HEK293 (cell line): ENCODE measurements at regions not wholly inside any gene's neighbourhood (a gene's known extent, or its start where the extent isn't known, plus 50 kb on each side); places are given as distances from the start of the nearest gene placed in this dataset.

Source experiments
- HOXA7 ChIP-seq: sonication (generic); formaldehyde crosslinking; IDR thresholded peaks from 2 replicates; pipeline ENCODE4 v1.8.1; 2022; ENCODE audit warnings: missing genetic modification reagents, borderline replicate concordance
- OSR2 ChIP-seq: fragments of 450-650 bp; formaldehyde crosslinking; IDR thresholded peaks from 2 replicates; pipeline ENCODE4 v1.5.1; 2016; ENCODE audit warnings: missing biosample characterization, missing genetic modification characterization
- REST ChIP-seq: fragments of 450-650 bp; formaldehyde crosslinking; IDR thresholded peaks from 2 replicates; pipeline ENCODE4 v1.5.1; 2016; ENCODE audit warnings: missing biosample characterization, missing genetic modification characterization
- YY1 ChIP-seq: fragments of 450-650 bp; formaldehyde crosslinking; IDR thresholded peaks from 2 replicates; pipeline ENCODE4 v1.5.1; 2018; ENCODE audit warnings: missing biosample characterization, missing genetic modification characterization
- ZBTB6 ChIP-seq: fragments of 450-650 bp; formaldehyde crosslinking; IDR thresholded peaks from 2 replicates; pipeline ENCODE4 v1.5.1; 2017; ENCODE audit warnings: missing biosample characterization, missing genetic modification characterization
- ZNF121 ChIP-seq: fragments of 450-650 bp; formaldehyde crosslinking; IDR thresholded peaks from 2 replicates; pipeline ENCODE4 v1.5.1; 2016; ENCODE audit warnings: missing biosample characterization, missing genetic modification characterization
- ZNF280C ChIP-seq: fragments of 450-650 bp; formaldehyde crosslinking; IDR thresholded peaks from 2 replicates; pipeline ENCODE4 v1.5.1; 2016; ENCODE audit warnings: missing biosample characterization, missing genetic modification characterization
- TF ChIP-seq, protein P1 (sequence below): fragments of 450-650 bp; formaldehyde crosslinking; IDR thresholded peaks from 2 replicates; pipeline ENCODE4 v1.5.1; 2016; ENCODE audit warnings: missing biosample characterization, missing genetic modification characterization

DNA sequence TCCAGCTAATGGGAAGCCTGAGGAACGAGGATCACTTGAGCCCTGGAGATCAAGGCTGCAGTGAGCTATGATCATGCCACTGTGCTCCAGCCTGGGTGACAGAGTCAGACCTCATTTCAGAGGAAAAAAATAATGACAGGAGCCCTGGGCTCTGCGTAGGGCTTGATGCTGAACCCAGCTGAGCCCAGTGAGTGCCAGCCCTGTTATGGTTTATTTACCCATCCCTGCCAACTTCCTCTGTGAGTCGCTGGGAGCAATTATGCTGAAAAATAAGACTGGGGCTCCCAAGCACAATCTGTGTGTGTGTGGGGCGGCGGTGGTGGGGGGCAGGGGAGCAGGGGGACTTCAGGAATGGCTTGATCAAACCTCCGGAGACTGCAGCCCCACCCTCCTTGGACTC lies 75.9 kb upstream of the PMEPA1 start:
- no peak for TF ChIP-seq ZBTB6
- no peak for TF ChIP-seq ZNF121
- TF ChIP-seq, protein P1, sequence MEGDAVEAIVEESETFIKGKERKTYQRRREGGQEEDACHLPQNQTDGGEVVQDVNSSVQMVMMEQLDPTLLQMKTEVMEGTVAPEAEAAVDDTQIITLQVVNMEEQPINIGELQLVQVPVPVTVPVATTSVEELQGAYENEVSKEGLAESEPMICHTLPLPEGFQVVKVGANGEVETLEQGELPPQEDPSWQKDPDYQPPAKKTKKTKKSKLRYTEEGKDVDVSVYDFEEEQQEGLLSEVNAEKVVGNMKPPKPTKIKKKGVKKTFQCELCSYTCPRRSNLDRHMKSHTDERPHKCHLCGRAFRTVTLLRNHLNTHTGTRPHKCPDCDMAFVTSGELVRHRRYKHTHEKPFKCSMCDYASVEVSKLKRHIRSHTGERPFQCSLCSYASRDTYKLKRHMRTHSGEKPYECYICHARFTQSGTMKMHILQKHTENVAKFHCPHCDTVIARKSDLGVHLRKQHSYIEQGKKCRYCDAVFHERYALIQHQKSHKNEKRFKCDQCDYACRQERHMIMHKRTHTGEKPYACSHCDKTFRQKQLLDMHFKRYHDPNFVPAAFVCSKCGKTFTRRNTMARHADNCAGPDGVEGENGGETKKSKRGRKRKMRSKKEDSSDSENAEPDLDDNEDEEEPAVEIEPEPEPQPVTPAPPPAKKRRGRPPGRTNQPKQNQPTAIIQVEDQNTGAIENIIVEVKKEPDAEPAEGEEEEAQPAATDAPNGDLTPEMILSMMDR (tag by site-specific recombination): no peak
- no peak for TF ChIP-seq ZNF280C (tag by site-specific recombination)
- no peak for TF ChIP-seq OSR2
- TF ChIP-seq YY1 (tag by site-specific recombination): no peak
- no peak for TF ChIP-seq HOXA7 (CRISPR knock-in tag)
- TF ChIP-seq REST (tag by site-specific recombination): no peak
